Left colon (tissue), 2 donors: ENCODE measurements at regions not wholly inside any gene's neighbourhood (a gene's known extent, or its start where the extent isn't known, plus 50 kb on each side); places are given as distances from the start of the nearest gene placed in this dataset.
A peak's percentile ranks its signal among the peaks of the same experiment; 100 is the strongest.

Experiments used
- ATAC-seq: fragments of 200-7000 bp; cut with Tn5 transposase; one replicate; pipeline ENCODE4 v1.9.1; 2020; ENCODE audit warnings: mild to moderate bottlenecking, moderate library complexity
- DNase-seq, 2 donors: peaks; one replicate each; pipeline ENCODE4 v3.0.0-alpha.2; 2020
- intact Hi-C, 2 donors: fragments of 100-400 bp; cut with DNase I in 1 of 2; cut with micrococcal nuclease in 1 of 2; formaldehyde crosslinking; loops; one replicate each; pipeline versions ENCODE4 v1.11.2 to v1.14.0; 2022; cut with DNase I, micrococcal nuclease
- donor health status: DM: no; HTN: no; CAD: no.
- donor health status: DM: yes; HTN: yes; CAD: no.

DNA sequence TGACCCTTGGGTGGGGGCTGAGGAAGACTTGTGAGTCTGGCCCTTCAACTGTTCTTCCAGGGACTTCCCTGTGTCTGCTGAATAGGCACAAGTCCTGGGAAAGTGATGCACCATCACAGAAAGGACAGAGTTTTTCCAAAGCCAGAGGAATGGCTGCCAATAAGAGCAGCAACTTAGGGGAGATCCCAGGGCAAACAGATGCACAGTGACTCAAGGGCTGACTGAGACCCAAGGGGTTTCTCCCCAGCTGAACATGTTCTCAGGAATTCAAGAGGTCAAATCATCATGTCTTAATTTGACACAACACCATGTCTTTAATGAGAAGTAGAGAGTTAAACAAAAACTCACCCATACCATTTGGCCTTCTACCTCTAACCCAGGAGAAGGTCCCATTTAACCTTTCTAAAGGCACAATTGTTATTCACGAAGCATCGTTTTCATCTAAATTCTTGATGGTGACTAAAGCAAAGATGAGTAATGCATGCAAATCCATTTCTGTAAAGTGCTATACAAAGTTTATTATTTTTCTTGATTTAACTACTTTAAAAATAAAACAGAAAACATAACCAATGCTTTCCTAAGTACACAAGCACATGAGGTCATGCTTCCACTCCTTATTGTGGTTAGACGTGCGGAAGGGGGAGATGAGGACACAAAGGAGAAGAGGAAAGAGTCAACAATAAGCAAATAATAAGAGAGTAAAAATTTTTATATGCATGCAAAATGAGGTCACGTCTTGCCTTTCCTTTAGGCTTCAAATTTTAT is 324.1 kb downstream of the PLK2 start:
- ATAC-seq (no peak), DNase-seq (no peak)
- intact Hi-C loops = no loop called here

GRCh38 chr5:58133631-58134296 is 326.1 kb downstream of the PLK2 start:
- intact Hi-C loops = no loop called here
- DNase-seq = no peak
- ATAC-seq = peak; percentile 99

DNA sequence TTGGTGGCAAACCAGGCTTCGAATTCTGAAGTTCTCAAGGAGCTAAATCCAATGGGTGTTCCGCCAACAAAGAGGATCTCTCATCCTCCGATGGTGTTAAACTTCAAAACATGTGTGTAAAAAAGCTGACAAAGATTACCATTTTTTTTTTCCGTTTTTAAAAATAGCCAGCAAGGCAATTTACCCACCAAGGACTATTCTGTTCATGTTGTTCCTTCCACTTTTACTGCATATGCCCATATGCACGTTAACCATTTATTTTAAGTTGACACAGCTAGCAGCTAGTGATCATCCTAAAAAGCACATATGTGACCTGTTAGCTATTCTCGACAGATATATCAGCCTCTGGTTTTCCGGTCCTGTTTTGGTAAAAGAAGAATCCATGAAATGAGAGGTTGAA is 326.7 kb downstream of the PLK2 start:
- ATAC-seq (peak; percentile 17), DNase-seq (no peak)
- intact Hi-C loops = no loop called here

DNA sequence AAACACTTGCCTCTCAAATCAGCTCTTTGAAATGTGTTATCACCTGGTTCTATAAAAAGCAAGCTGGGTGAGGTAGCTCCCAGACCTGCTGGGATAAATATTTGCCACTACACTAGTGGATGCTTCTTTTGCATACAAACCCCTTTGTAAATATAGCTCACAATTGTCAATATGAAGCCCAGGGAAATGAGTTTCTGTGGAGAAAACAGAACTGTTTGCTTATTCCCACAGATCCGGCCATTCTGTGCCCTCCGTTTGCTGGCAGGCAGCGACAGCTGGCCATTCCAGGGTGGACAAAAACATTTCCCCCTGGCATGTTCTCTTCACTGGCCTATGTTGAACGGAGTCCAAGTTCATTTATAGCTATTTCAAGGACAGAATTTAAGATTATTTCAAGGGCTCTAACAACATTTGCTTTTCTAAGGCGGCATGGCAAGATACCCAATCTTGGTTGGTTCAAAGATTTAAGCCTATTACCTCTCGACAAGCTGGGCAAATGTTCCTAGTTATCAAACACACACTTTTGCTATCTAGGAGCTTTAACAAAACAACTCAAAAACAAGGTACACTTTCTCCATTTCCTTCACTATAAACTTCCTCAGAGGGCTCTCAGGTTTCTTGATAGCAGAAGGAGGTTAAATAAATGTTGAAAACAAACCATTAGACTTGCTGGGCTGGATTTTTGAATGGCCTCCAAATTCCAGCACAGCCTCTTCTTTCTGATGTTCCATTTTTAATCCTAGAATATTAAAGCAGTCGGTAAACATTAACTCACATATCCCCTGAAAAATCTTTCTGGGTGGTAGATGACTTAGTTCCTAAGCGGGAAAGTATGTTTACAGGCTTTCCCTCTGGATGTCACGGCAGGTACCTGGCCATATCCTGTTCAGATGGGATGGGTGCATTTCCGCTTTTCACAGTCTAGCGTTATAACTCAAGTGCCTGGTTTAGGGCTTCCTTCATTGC is 332.3 kb downstream of the PLK2 start:
- DNase-seq (no peak), ATAC-seq (no peak)
- intact Hi-C loops = no loop called here

DNA sequence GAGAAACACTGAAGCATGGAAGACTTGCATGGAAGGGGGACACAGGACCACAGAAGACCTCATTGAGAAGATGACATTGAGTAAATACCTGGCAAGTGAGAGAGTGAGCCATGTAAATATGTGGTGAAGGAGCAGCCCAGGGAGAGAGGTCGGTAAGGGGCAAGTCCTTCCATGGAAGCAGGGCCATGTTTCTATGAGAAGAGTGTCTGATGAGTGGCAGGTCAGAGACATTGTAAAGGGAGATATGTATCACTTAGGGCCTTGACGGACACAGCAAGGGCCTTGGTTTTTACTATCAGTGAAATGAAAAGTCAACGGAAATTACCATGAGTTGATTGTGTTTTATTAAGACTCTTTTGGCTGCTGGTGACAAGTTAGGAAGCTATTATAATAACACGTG is 336.4 kb downstream of the PLK2 start:
- intact Hi-C loops = no loop called here
- no peak for DNase-seq
- no peak for ATAC-seq

GRCh38 chr5:58122848-58123392 is 337.0 kb downstream of the PLK2 start:
- ATAC-seq (no peak), DNase-seq (no peak)
- intact Hi-C loops = no loop called here

- no peak for DNase-seq
- intact Hi-C loops = no loop called here
- no peak for ATAC-seq
Observed at GRCh38 chr5:58122157-58122556, 337.7 kb downstream of the PLK2 start.

GRCh38 chr5:58121391-58121790 is 338.5 kb downstream of the PLK2 start:
- ATAC-seq = no peak
- no peak for DNase-seq
- intact Hi-C loops = no loop called here

- DNase-seq (no peak), ATAC-seq (no peak)
- intact Hi-C loops = no loop called here
Observed at GRCh38 chr5:58117542-58117941, 342.3 kb downstream of the PLK2 start.

DNA sequence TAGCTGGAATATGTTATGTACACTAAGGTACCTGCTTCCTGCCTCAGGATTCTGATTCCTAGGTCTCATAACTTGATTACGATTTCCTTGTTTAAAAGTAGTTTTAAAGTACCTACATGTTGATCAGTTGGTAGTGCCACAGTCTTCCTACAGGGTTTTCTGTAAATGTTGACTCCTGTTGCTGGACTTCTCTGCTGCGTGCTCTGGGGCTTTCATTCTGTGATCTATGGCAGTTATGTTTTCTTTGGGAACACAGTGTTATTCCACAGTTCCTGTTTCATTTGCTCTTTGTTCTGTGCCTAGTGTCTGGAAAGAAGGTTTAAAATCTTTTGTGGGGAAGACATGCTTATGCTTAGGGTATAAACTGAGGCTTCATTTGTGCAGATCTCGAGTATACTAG is 343.5 kb downstream of the PLK2 start:
- no peak for ATAC-seq
- DNase-seq = no peak
- intact Hi-C loops = no loop called here

DNA sequence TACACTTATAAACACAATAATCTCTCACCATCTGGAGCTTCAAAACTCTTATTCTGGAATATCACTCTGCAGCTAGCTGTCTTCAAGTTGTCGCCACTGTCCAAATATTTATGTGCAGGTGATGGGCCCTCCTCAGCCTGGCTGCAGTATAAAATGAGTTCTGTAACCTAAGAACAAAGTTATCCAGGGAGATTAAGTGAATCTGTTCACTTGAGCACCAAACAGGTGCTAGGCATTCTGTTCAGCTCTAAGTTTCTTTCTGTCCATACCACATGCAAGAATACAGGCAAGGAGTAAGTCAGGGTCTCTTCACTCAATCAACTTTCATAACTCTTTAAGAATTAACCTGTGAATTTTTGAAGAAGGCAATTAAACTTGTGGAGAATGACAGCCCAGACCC is 344.1 kb downstream of the PLK2 start:
- DNase-seq = no peak
- ATAC-seq = no peak
- intact Hi-C loops = no loop called here

DNA sequence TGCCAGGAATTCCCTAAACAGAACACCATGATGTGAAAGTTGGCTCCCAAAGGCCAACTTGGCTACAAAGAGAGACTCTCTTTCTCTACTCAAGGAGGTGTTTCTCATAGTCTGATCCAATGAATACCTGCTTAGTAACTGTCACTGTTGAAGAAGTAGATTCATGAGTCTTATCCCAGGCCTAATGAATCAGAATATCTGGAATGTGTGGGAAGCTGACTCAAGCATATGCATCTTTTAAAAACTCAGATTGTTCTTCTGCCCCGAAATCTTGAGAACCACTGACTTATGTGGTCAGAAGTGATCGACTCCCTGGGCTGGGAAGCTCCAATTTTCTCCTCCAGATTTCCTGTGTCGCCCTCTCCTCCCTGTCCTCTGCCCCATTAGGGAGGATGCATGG is 345.6 kb downstream of the PLK2 start:
- DNase-seq (no peak), ATAC-seq (no peak)
- intact Hi-C loops = no loop called here

DNA sequence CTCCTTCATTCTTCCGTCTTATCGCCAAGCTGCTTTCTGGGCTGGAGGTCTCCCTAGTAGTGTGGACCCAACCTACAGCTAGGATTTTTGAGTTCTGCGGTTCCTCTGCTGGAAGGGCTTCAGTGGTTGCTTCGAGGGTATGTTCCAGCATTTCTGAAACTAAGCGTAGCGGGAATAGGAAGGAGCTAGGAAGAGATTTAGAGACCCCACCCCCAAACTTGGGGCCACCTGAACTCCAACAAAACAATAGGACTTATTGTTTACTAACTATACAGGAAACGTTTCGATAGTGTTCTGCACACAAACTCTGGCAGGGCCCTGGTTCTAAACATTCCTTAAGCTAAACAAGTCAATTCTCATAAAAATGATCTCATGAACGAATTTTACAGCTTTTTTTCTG is 346.7 kb downstream of the PLK2 start:
- DNase-seq (no peak), ATAC-seq (no peak)
- intact Hi-C loops = no loop called here

DNA sequence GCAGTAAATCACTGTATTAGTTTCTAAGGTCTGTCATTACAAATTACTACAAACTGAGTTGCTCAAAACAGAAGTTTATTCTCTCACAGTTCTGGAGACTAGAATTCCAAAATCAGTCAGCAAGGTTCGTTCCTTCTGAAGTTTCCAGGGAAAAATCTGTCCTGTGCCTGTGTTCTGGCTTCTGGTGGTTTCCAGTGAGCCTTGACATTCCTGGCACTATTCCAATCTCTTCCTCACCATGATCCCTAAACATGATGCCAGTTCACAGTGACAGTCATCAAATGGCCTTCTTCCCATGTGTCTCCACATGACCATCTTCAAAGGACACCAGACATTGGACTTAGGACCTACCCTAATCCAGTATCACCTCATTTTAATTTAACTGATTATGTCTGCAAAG is 351.4 kb downstream of the PLK2 start:
- intact Hi-C loops = no loop called here
- DNase-seq (no peak), ATAC-seq (no peak)

- no peak for DNase-seq
- intact Hi-C loops = no loop called here
- peak; percentile 68 for ATAC-seq
Observed at GRCh38 chr5:58107704-58108103, 352.2 kb downstream of the PLK2 start.

DNA sequence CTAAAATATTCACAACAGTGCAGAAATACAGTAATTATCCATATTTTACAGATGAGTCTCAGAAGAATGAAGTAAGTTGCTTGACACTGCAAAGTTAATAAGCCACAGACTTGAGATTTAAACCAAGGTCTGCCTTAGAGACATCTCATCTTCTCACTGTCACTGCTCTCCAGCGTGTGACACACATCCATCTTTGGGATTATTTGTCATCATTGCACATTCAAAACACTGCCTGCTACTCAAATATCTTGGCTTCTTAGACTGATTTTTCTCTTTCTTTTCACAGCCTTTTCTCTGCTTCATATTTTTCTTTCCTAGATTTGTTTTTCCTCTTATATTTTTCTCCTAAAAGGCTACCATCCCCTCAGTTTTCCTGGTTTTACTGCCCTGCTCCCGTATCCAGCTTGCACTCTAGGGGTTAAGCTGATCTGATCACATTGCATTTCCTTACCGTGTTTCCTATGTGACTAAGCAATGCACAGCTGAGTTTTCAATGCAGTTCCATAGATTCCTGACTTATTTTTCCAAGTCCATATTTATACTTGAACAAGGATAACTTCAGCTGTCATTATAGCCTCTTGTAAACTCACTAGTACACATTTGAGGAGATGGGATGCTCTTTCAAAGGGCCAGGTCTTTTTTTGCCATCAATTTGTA is 353.0 kb downstream of the PLK2 start:
- ATAC-seq (no peak), DNase-seq (no peak)
- intact Hi-C loops = no loop called here

- no peak for DNase-seq
- intact Hi-C loops = no loop called here
- ATAC-seq = no peak
Observed at GRCh38 chr5:58105836-58106235, 354.1 kb downstream of the PLK2 start.

GRCh38 chr5:58099257-58099656 is 360.6 kb downstream of the PLK2 start:
- no peak for ATAC-seq
- DNase-seq = no peak
- intact Hi-C loops = no loop called here

GRCh38 chr5:58094031-58094430 is 365.9 kb downstream of the PLK2 start:
- intact Hi-C loops = no loop called here
- ATAC-seq = no peak
- no peak for DNase-seq
